Endothelial cell of umbilical vein (primary cell): ENCODE measurements at regions not wholly inside any gene's neighbourhood (a gene's known extent, or its start where the extent isn't known, plus 50 kb on each side); places are given as distances from the start of the nearest gene placed in this dataset.

Experiments used
- BruUV-seq: library from RNA; stranded (reverse); fragments of 400-500 nt; replicated peaks from 2 replicates; lab custom pipeline; 2021; lab: Mats Ljungman, UMichigan
- CTCF ChIA-PET: fragments of 300-600, 350-600 bp; sonication (Branson Sonifier 250); formaldehyde crosslinking; loops from one replicate; lab custom pipeline; 2021; ENCODE audit warnings: antibody characterized with exemption, inconsistent platforms; lab: Charles Lee
- POLR2A ChIA-PET: fragments of 300-600, 350-600 bp; sonication (Branson Sonifier 250); formaldehyde crosslinking; loops from one replicate; lab custom pipeline; 2021; ENCODE audit warnings: antibody characterized with exemption, inconsistent platforms; lab: Charles Lee
- DNase-seq: peaks from one replicate; pipeline ENCODE4 v3.0.0-alpha.2; 2011; ENCODE audit warnings: low read depth, low spot score
- FAIRE-seq: peaks from 2 replicates; lab custom pipeline; 2011; peaks lifted over from hg19 to GRCh38; lab: Jason Lieb, UNC
- H2AFZ ChIP-seq: 2 replicates; pipeline ENCODE4 v1.6.0; 2012; ENCODE audit warnings: low read depth, low read length, control low read depth, inconsistent platforms
- H3K27ac ChIP-seq: 2 replicates; pipeline ENCODE4 v1.5.1; 2011; ENCODE audit warnings: low read depth, mild to moderate bottlenecking, control low read depth, low read length, moderate library complexity; ENCODE audit not compliant: insufficient read depth
- H3K27me3 ChIP-seq, 2 experiments: 2 replicates each; pipeline versions ENCODE4 v1.6.0 to v1.6.1; 2011; ENCODE audit warnings: low read length in 2 of 2, mixed read lengths in 1 of 2; ENCODE audit not compliant: control insufficient read depth in 2 of 2, insufficient read depth in 2 of 2
- H3K36me3 ChIP-seq, 2 experiments: 2 replicates in 1 of 2; 3 replicates in 1 of 2; pipeline ENCODE4 v1.5.1; 2011; ENCODE audit warnings: low read length in 2 of 2, mild to moderate bottlenecking in 1 of 2, moderate library complexity in 1 of 2; ENCODE audit not compliant: control insufficient read depth in 2 of 2, insufficient read depth in 2 of 2; ENCODE audit errors: extremely low read depth in 1 of 2
- H3K4me1 ChIP-seq: 3 replicates; pipeline ENCODE4 v1.5.1; 2011; ENCODE audit warnings: mild to moderate bottlenecking, low read length; ENCODE audit not compliant: control insufficient read depth, insufficient read depth; ENCODE audit errors: extremely low read depth
- H3K4me2 ChIP-seq: 2 replicates; pipeline ENCODE4 v1.6.1; 2011; ENCODE audit warnings: low read length, control low read depth, mixed read lengths; ENCODE audit not compliant: insufficient read depth
- H3K4me3 ChIP-seq, 3 experiments: fragments of 200-600 bp in 1 of 3; sonication (generic), shearing (Covaris generic) in 1 of 3; replicated peaks in 1 of 3; 2 replicates each; pipeline ENCODE4 v1.5.1; 2011 to 2016; ENCODE audit warnings: control low read depth in 3 of 3, low read length in 3 of 3, mild to moderate bottlenecking in 2 of 3, inconsistent platforms in 1 of 3, low read depth in 1 of 3, moderate library complexity in 1 of 3; ENCODE audit not compliant: insufficient read depth in 1 of 3
- H3K79me2 ChIP-seq: 2 replicates; pipeline ENCODE4 v1.6.0; 2012; ENCODE audit warnings: low read length, inconsistent platforms; ENCODE audit not compliant: control insufficient read depth, insufficient read depth
- H3K9ac ChIP-seq: replicated peaks from 2 replicates; pipeline ENCODE3; 2011; ENCODE audit warnings: low read length, control low read depth; ENCODE audit not compliant: insufficient read depth; ENCODE audit errors: extremely low read depth
- H3K9me1 ChIP-seq: replicated peaks from 3 replicates; pipeline ENCODE4 v1.6.0; 2011; ENCODE audit warnings: mild to moderate bottlenecking, low read length; ENCODE audit not compliant: control insufficient read depth, insufficient read depth; ENCODE audit errors: extremely low read depth
- H3K9me3 ChIP-seq: replicated peaks from 2 replicates; pipeline ENCODE4 v1.5.1; 2012; ENCODE audit warnings: low read length, inconsistent platforms; ENCODE audit not compliant: control insufficient read depth, insufficient read depth
- H4K20me1 ChIP-seq: replicated peaks from 2 replicates; pipeline ENCODE3; 2011; ENCODE audit warnings: mild to moderate bottlenecking, low read length; ENCODE audit not compliant: control insufficient read depth, insufficient read depth; ENCODE audit errors: extremely low read depth
- CTCF ChIP-seq, 2 donors: IDR thresholded peaks; 1 replicate in 1 of 2; 2 replicates in 1 of 2; pipeline ENCODE4 v1.5.1; 2011; ENCODE audit warnings: low read length in 2 of 2, mild to moderate bottlenecking in 2 of 2, moderate library complexity in 2 of 2, control low read depth in 1 of 2, inconsistent platforms in 1 of 2, low read depth in 1 of 2; ENCODE audit not compliant: insufficient read depth in 1 of 2; ENCODE audit errors: extremely low read depth in 1 of 2
- EZH2 ChIP-seq: IDR thresholded peaks from 2 replicates; pipeline ENCODE4 v1.6.1; 2012; ENCODE audit warnings: borderline replicate concordance, low read depth, mild to moderate bottlenecking, moderate library complexity, low read length, inconsistent platforms; ENCODE audit not compliant: severe bottlenecking
- FOS ChIP-seq: IDR thresholded peaks from 2 replicates; pipeline ENCODE4 v1.6.1; 2011; ENCODE audit warnings: mild to moderate bottlenecking, low read length, moderate library complexity, borderline replicate concordance; ENCODE audit not compliant: insufficient read depth
- GATA2 ChIP-seq: IDR thresholded peaks from 2 replicates; pipeline ENCODE4 v1.7.0; 2011; ENCODE audit warnings: low read depth, mild to moderate bottlenecking, moderate library complexity, mixed read lengths, low read length; ENCODE audit not compliant: insufficient read length, insufficient read depth
- JUN ChIP-seq: IDR thresholded peaks from 2 replicates; pipeline ENCODE4 v1.6.1; 2011; ENCODE audit warnings: borderline replicate concordance, low read depth; ENCODE audit not compliant: insufficient read length, insufficient read depth
- MAX ChIP-seq: IDR thresholded peaks from 2 replicates; pipeline ENCODE4 v1.6.1; 2011; ENCODE audit not compliant: insufficient read depth, insufficient read length
- MYC ChIP-seq: IDR thresholded peaks from one replicate; pipeline ENCODE4 v1.6.1; 2011; ENCODE audit warnings: mild to moderate bottlenecking, low read depth, low read length
- POLR2A ChIP-seq: IDR thresholded peaks from 2 replicates; pipeline ENCODE4 v1.6.1; 2012; ENCODE audit warnings: low read depth, mild to moderate bottlenecking, control low read depth, low read length
- POLR2AphosphoS5 ChIP-seq: IDR thresholded peaks from 2 replicates; pipeline ENCODE4 v1.6.1; 2012; ENCODE audit warnings: low read depth, mild to moderate bottlenecking, control low read depth, low read length, moderate library complexity; ENCODE audit not compliant: insufficient read depth
- dilution Hi-C: fragments of 300-500 bp; cut with MboI; formaldehyde crosslinking; loops from one replicate; pipeline ENCODE4 v1.15.0; 2019; ENCODE audit warnings: low sequenced_read_pairs; ENCODE audit not compliant: extremely low pct_ligation_motif_present
- intact Hi-C: fragments of 100-400 bp; cut with micrococcal nuclease; formaldehyde crosslinking; loops from one replicate; pipeline ENCODE4 v1.10.0; 2022

GRCh38 chr7:153529100-153529499 lies 523.1 kb upstream of the DPP6 start:
- DNase-seq (no peak), FAIRE-seq (no peak)
- Histone ChIP-seq H3K27me3 (no peaks in the 10 kb centered on the region), H4K20me1 (no peaks in the 10 kb centered on the region), H3K4me2 (no peak overlapping the region), H3K4me1 (no peaks in the 10 kb centered on the region), H3K9ac (no peak overlapping the region), H3K36me3 (no peaks in the 10 kb centered on the region), H3K79me2 (no peaks in the 10 kb centered on the region), H3K9me3 (peaks cover 7% of the 10 kb centered on the region), H3K27ac (no peak overlapping the region), H2AFZ (no peak overlapping the region), H3K4me3 (no peak overlapping the region), H3K9me1 (no peaks in the 10 kb centered on the region)
- TF ChIP-seq POLR2A (no peak), GATA2 (no peak), CTCF (IDR thresholded peaks at IDR 0.05; ENCODE audit: extremely low read depth in 1 of 2, insufficient read depth in 1 of 2, low read depth in 1 of 2, low read length in 2 of 2) (no peak), POLR2AphosphoS5 (no peak), EZH2 (no peak), JUN (no peak), FOS (no peak), MYC (no peak), MAX (no peak)
- intact Hi-C loops, result no loop called here
- ChIA-PET POLR2A (no interaction called here), CTCF (no interaction called here)
- BruUV-seq, result no TSS peak
- dilution Hi-C loops, result no loop called here
